C4-2B (cell line): ENCODE measurements at regions not wholly inside any gene's neighbourhood (a gene's known extent, or its start where the extent isn't known, plus 50 kb on each side); places are given as distances from the start of the nearest gene placed in this dataset.

Source experiments
- CTCF ChIP-seq: fragments of 450-650 bp; conservative IDR thresholded peaks from 2 replicates; pipeline ENCODE4 v1.5.1; 2017; ENCODE audit warnings: mild to moderate bottlenecking
- ZFX ChIP-seq: fragments of 450-650 bp; IDR thresholded peaks from 2 replicates; pipeline ENCODE4 v1.6.1; 2017

- no peak for TF ChIP-seq CTCF
- TF ChIP-seq ZFX: no peak
Measured at GRCh38 chr4:89534356-89534755, 226.8 kb upstream of the GPRIN3 start.
